Liver (tissue), 3 donors: ENCODE measurements at regions not wholly inside any gene's neighbourhood (a gene's known extent, or its start where the extent isn't known, plus 50 kb on each side); places are given as distances from the start of the nearest gene placed in this dataset.

Experiments used
- EGR1 ChIP-seq, 2 donors: IDR thresholded peaks; 2 replicates each; pipeline ENCODE4 v1.6.1; 2016 to 2018; ENCODE audit warnings: antibody characterized with exemption in 2 of 2, low read depth in 2 of 2
- FOXA1 ChIP-seq: IDR thresholded peaks from 2 replicates; pipeline ENCODE4 v1.6.1; 2016; ENCODE audit warnings: antibody characterized with exemption
- NR2F2 ChIP-seq: IDR thresholded peaks from 2 replicates; pipeline ENCODE4 v1.6.1; 2016; ENCODE audit warnings: antibody characterized with exemption
- RAD21 ChIP-seq, 2 donors: IDR thresholded peaks; 2 replicates each; pipeline ENCODE4 v1.6.1; 2016; ENCODE audit warnings: antibody characterized with exemption in 2 of 2, mild to moderate bottlenecking in 2 of 2
- RXRA ChIP-seq, 2 donors: IDR thresholded peaks; 2 replicates each; pipeline ENCODE4 v1.6.1; 2017 to 2018; ENCODE audit warnings: antibody characterized with exemption in 2 of 2, mild to moderate bottlenecking in 1 of 2
- SP1 ChIP-seq: IDR thresholded peaks from 2 replicates; pipeline ENCODE4 v1.6.1; 2018; ENCODE audit warnings: antibody characterized with exemption, mild to moderate bottlenecking
- TAF1 ChIP-seq: conservative IDR thresholded peaks from 2 replicates; pipeline ENCODE4 v1.6.1; 2016; ENCODE audit warnings: antibody characterized with exemption, mild to moderate bottlenecking
- YY1 ChIP-seq: IDR thresholded peaks from 2 replicates; pipeline ENCODE4 v1.6.1; 2016; ENCODE audit warnings: antibody characterized with exemption, mild to moderate bottlenecking
- TF ChIP-seq, protein P1 (sequence below): fragments of 150-350 bp; IDR thresholded peaks from 2 replicates; pipeline ENCODE4 v1.5.1; 2017; ENCODE audit warnings: improper control_type of control experiment, low read depth, low read length; ENCODE audit not compliant: missing input control
- TF ChIP-seq, protein P2 (sequence below): IDR thresholded peaks from 2 replicates; pipeline ENCODE4 v1.6.1; 2016; ENCODE audit warnings: antibody characterized with exemption
- TF ChIP-seq, protein P3 (sequence below): IDR thresholded peaks from 2 replicates; pipeline ENCODE4 v1.6.1; 2016; ENCODE audit warnings: antibody characterized with exemption, mild to moderate bottlenecking
- TF ChIP-seq, protein P4 (sequence below): IDR thresholded peaks from 2 replicates; pipeline ENCODE4 v1.6.1; 2016; ENCODE audit warnings: antibody characterized with exemption
- donor health status: healthy.
- donor health status: healthy.

DNA sequence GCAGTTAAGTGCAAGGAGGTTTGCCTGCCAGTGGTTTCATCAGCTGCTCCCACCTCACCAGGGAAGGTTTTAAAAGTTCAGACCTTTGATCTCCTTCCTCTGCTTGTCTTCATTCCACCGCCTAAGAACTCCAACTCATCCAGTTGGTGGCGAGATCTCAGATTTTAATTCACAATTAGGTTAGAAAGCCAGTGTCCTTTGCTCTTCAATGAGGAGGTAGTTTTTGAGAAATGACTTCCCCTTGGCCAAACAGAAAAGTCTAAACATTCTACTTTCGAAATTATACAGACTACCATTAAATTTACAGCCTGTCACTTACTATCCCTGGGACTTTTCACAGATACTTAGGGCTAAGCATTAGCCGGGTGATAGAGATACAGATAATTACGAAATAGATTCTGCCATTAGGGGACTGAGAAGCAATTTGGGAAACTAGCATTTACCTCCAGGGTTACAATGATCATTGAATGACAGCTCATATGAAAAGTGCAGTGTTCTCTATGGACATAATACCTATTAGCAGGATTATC lies 513.4 kb upstream of the GHITM start:
- TF ChIP-seq, protein P1, sequence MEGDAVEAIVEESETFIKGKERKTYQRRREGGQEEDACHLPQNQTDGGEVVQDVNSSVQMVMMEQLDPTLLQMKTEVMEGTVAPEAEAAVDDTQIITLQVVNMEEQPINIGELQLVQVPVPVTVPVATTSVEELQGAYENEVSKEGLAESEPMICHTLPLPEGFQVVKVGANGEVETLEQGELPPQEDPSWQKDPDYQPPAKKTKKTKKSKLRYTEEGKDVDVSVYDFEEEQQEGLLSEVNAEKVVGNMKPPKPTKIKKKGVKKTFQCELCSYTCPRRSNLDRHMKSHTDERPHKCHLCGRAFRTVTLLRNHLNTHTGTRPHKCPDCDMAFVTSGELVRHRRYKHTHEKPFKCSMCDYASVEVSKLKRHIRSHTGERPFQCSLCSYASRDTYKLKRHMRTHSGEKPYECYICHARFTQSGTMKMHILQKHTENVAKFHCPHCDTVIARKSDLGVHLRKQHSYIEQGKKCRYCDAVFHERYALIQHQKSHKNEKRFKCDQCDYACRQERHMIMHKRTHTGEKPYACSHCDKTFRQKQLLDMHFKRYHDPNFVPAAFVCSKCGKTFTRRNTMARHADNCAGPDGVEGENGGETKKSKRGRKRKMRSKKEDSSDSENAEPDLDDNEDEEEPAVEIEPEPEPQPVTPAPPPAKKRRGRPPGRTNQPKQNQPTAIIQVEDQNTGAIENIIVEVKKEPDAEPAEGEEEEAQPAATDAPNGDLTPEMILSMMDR: no peak
- TF ChIP-seq RXRA (IDR thresholded peaks at IDR 0.05) (no peak), SP1 (no peak), RAD21 (IDR thresholded peaks at IDR 0.05) (no peak), FOXA1 (no peak), NR2F2 (no peak), YY1 (no peak), TAF1 (no peak), EGR1 (IDR thresholded peaks at IDR 0.05; ENCODE audit: low read depth in 2 of 2) (no peak)
- TF ChIP-seq, protein P2, sequence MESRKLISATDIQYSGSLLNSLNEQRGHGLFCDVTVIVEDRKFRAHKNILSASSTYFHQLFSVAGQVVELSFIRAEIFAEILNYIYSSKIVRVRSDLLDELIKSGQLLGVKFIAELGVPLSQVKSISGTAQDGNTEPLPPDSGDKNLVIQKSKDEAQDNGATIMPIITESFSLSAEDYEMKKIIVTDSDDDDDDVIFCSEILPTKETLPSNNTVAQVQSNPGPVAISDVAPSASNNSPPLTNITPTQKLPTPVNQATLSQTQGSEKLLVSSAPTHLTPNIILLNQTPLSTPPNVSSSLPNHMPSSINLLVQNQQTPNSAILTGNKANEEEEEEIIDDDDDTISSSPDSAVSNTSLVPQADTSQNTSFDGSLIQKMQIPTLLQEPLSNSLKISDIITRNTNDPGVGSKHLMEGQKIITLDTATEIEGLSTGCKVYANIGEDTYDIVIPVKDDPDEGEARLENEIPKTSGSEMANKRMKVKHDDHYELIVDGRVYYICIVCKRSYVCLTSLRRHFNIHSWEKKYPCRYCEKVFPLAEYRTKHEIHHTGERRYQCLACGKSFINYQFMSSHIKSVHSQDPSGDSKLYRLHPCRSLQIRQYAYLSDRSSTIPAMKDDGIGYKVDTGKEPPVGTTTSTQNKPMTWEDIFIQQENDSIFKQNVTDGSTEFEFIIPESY: no peak
- TF ChIP-seq, protein P3, sequence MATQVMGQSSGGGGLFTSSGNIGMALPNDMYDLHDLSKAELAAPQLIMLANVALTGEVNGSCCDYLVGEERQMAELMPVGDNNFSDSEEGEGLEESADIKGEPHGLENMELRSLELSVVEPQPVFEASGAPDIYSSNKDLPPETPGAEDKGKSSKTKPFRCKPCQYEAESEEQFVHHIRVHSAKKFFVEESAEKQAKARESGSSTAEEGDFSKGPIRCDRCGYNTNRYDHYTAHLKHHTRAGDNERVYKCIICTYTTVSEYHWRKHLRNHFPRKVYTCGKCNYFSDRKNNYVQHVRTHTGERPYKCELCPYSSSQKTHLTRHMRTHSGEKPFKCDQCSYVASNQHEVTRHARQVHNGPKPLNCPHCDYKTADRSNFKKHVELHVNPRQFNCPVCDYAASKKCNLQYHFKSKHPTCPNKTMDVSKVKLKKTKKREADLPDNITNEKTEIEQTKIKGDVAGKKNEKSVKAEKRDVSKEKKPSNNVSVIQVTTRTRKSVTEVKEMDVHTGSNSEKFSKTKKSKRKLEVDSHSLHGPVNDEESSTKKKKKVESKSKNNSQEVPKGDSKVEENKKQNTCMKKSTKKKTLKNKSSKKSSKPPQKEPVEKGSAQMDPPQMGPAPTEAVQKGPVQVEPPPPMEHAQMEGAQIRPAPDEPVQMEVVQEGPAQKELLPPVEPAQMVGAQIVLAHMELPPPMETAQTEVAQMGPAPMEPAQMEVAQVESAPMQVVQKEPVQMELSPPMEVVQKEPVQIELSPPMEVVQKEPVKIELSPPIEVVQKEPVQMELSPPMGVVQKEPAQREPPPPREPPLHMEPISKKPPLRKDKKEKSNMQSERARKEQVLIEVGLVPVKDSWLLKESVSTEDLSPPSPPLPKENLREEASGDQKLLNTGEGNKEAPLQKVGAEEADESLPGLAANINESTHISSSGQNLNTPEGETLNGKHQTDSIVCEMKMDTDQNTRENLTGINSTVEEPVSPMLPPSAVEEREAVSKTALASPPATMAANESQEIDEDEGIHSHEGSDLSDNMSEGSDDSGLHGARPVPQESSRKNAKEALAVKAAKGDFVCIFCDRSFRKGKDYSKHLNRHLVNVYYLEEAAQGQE: no peak
- TF ChIP-seq, protein P4, sequence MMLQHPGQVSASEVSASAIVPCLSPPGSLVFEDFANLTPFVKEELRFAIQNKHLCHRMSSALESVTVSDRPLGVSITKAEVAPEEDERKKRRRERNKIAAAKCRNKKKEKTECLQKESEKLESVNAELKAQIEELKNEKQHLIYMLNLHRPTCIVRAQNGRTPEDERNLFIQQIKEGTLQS: no peak
